ENCODE measurements at regions not wholly inside any gene's neighbourhood (a gene's known extent, or its start where the extent isn't known, plus 50 kb on each side); places are given as distances from the start of the nearest gene placed in this dataset.
"Not testable (repeated sequence)": the region's sequence is repeated elsewhere in the genome, so short reads cannot be mapped to it uniquely, and the experiment has no call there.

DNA sequence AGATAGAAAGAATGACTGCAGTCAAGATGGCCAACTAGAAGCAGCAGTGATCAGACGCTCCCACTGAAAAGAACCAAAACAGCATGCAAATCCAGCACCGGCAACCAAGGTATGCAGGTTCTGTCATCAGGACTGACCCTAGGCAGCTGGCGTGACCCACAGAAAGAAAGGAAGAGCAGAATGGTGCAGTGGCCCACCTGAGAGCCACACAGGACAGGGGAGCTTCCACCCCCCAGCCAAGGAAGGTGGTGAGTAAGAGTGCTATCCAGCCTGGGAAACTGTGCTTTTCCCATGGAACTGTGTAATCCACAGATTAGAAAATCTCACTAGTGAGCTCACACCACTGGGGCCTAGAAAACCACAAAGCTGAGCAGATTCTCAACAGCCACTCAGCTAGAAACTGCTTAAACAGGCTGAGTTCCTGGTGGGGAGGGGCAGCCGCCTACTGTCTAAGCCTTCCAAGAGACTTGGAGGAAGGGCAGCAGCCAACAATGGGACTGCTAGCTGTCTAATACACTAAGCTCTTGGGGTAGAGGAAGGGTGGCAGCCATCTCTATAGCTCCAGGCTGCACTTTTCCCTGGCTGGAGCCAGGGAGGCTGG lies 127.9 kb downstream of the EVA1A start:
- TF ChIP-seq, protein P1, sequence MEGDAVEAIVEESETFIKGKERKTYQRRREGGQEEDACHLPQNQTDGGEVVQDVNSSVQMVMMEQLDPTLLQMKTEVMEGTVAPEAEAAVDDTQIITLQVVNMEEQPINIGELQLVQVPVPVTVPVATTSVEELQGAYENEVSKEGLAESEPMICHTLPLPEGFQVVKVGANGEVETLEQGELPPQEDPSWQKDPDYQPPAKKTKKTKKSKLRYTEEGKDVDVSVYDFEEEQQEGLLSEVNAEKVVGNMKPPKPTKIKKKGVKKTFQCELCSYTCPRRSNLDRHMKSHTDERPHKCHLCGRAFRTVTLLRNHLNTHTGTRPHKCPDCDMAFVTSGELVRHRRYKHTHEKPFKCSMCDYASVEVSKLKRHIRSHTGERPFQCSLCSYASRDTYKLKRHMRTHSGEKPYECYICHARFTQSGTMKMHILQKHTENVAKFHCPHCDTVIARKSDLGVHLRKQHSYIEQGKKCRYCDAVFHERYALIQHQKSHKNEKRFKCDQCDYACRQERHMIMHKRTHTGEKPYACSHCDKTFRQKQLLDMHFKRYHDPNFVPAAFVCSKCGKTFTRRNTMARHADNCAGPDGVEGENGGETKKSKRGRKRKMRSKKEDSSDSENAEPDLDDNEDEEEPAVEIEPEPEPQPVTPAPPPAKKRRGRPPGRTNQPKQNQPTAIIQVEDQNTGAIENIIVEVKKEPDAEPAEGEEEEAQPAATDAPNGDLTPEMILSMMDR (IDR thresholded peaks at IDR 0.05; ENCODE audit: insufficient read depth, missing control alignments), result no peak
- DNase-seq (ENCODE audit: insufficient read length, low spot score) (peak; percentile 12), FAIRE-seq (no peak)

DNA sequence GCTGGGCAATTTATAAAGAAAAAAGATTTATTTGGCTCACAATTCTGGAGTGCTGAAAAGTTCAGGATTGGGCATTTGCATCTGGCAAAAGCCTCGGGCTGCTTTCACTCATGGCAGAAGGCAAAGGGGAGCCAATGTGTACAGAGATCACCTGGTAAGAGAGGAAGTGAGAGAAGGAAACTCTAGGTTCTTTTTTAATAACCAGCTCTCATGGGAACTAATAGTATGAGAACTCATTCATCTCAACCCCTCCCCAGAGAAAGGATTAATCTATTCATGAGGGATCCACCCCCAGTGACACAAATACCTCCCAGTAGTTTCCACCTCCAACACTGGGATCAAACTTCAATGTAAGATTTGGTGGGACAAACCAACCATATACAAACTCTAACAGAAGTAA lies 129.0 kb downstream of the EVA1A start:
- no peak for FAIRE-seq
- no peak for DNase-seq (ENCODE audit: insufficient read length, low spot score)
- TF ChIP-seq, protein P1 (IDR thresholded peaks at IDR 0.05; ENCODE audit: insufficient read depth, missing control alignments), result no peak

DNA sequence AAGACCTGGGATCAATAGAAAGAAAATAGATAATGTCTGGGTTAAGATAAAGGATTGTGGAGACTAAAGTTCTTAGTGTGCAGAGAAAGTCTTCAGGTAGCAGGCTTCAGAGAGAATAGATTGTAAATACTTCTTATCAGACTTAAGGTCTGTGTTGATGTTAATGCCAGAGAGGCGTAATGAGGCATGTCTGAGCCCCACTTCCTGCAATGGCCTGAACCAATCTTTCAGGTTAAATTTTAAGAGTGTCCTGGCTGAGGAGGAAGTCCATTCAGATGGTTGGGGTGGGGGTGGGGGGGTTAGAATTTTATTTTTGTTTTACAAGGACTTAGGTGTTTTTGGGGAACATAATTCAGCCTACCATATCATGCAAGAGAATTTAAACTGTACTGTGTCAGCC lies 129.5 kb downstream of the EVA1A start:
- no peak for DNase-seq (ENCODE audit: insufficient read length, low spot score)
- TF ChIP-seq, protein P1 (IDR thresholded peaks at IDR 0.05; ENCODE audit: insufficient read depth, missing control alignments), result no peak
- FAIRE-seq, result no peak

DNA sequence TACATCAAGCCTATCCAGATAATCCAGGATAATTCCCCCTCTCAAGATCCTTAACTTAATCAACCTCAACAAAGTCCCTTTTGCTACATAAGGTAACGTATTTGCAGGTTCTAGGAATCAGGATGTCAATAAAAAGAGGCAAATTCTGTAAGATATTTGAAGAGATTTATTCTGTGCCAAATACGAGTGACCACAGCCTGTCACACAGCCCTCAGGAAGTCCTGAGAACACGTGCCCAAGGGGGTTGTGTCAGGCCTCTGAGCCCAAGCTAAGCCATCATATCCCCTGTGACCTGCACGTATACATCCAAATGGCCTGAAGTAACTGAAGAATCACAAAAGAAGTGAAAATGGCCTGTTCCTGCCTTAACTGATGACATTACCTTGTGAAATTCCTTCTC lies 130.3 kb downstream of the EVA1A start:
- DNase-seq (ENCODE audit: insufficient read length, low spot score); FAIRE-seq: not testable (repeated sequence)

DNA sequence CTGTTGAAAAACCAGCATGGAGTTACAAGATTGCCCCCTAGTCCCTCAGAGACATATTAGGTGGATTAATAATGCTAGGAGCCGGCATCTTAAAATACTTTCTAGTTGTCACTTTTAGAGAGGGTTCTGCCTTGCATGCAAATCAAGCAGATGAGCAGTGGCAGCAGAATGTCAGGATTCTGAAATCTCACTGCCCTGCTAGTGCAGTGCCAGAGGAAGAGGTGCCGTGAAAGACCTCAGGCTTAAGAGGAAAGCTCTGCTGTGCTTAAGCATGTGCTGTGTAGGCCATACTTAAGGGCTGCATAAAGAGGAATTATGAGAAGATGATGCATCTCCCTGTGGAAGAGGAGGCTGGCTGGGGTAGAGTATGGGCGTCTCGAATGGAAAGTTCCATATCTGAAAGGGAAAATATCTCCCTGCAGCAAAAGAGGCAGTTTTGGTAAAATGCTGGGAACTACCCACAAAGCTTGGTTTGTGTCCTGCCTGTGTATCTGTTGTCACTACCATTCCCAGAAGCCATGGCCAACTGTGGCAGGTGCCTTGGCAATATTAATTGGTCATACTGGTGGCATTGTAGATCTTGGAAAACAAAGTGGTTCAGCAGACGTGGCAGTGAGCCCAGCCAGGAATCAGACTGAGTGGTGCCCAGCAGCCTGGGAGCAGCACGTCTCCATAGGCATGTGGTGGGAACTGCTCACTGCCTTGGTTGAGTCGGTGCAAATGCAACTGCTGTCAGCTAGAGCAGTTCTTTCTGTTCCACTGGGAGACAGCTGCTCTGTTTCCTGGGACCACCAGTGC lies 131.9 kb downstream of the EVA1A start:
- DNase-seq (ENCODE audit: insufficient read length, low spot score), result no peak
- TF ChIP-seq, protein P1 (IDR thresholded peaks at IDR 0.05; ENCODE audit: insufficient read depth, missing control alignments), result no peak
- peak; percentile 16 for FAIRE-seq

DNA sequence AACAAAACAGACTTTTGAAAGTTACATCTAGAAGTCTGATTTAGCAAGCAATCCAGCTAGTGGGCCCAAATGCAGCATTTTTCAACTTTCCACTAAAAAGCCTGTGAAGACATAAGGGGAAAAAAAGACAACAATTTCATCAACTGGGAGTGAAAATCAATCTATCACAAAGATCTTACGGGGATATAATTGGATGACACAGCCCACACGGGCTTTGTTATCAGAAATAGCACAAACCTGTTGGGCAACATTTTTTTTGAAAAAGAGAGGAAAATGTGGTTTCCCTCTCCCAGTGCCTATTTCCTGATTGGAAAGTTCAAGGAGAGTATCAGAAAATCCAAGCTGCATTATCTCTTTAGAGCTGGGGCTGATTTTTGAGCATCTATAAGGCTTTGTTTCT lies 132.7 kb downstream of the EVA1A start:
- TF ChIP-seq, protein P1 (IDR thresholded peaks at IDR 0.05; ENCODE audit: insufficient read depth, missing control alignments), result no peak
- FAIRE-seq (no peak), DNase-seq (ENCODE audit: insufficient read length, low spot score) (no peak)

DNA sequence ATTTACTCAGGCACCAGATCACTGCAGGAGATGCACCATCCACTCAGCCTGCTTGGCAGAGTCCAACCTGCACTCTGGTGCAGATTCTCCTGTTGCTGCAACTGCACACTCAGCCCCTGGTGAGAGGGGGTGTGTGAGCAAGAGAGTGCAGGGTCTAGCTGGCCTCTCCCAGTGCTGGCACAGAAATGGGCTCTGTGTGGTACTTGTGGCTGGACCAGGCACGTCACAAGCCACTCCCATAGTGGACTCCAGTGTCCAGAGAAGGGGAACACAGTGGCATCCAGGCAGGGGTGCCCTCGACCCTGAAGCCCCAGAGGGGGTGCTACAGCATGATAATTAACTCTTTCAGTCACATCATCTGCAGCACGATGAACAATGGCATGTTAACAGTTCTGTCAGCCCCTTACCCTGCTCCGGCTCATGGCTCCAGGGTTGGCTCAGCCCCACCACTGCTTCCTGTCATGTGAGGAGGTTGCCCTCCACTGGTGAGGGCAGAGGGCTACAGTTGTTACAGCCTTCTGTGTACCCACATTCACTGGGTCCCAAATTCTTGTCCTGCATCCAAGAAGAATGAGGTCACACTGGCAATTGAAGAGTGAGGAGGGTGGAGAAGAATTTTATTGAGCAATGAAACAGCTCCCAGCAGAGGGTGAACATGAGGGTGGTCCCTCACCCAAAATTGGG lies 135.7 kb downstream of the EVA1A start:
- FAIRE-seq (no peak), DNase-seq (ENCODE audit: insufficient read length, low spot score) (no peak)
- TF ChIP-seq, protein P1 (IDR thresholded peaks at IDR 0.05; ENCODE audit: insufficient read depth, missing control alignments), result peak; percentile 1

Measured in D721Med (cell line).